HG03039 (cell line): ENCODE measurements at regions not wholly inside any gene's neighbourhood (a gene's known extent, or its start where the extent isn't known, plus 50 kb on each side); places are given as distances from the start of the nearest gene placed in this dataset.
"Not testable (repeated sequence)": the region's sequence is repeated elsewhere in the genome, so short reads cannot be mapped to it uniquely, and the experiment has no call there.

Experiments used
- ATAC-seq: cut with Tn5 transposase; IDR thresholded peaks from one replicate; pipeline ENCODE4 v1.9.1; 2021; ENCODE audit warnings: mild to moderate bottlenecking, moderate library complexity; ENCODE audit not compliant: unreplicated experiment

- no peak for ATAC-seq
These were observed 265.9 kb upstream of the CDYL start for GRCh38 chr6:4510317-4510716.

GRCh38 chr6:4509506-4509905, 266.7 kb upstream of the CDYL start:
- ATAC-seq: no peak

- no peak for ATAC-seq
These were observed 269.4 kb upstream of the CDYL start for GRCh38 chr6:4506792-4507191.

GRCh38 chr6:4506223-4506622, 270.0 kb upstream of the CDYL start:
- ATAC-seq: no peak

GRCh38 chr6:4504700-4505099, 271.5 kb upstream of the CDYL start:
- ATAC-seq: no peak

- no peak for ATAC-seq
These were observed 272.5 kb upstream of the CDYL start for GRCh38 chr6:4503700-4504099.

GRCh38 chr6:4496284-4496683, 279.9 kb upstream of the CDYL start:
- no peak for ATAC-seq

- ATAC-seq: no peak
These were observed 284.5 kb upstream of the CDYL start for GRCh38 chr6:4491501-4492260.

- no peak for ATAC-seq
These were observed 286.7 kb upstream of the CDYL start for GRCh38 chr6:4489538-4489937.

- ATAC-seq: no peak
These were observed 287.8 kb upstream of the CDYL start for GRCh38 chr6:4488389-4488788.

GRCh38 chr6:4487538-4487937, 288.7 kb upstream of the CDYL start:
- no peak for ATAC-seq

- no peak for ATAC-seq
These were observed 289.5 kb upstream of the CDYL start for GRCh38 chr6:4486568-4487315.

GRCh38 chr6:4485735-4486134, 290.5 kb upstream of the CDYL start:
- no peak for ATAC-seq

GRCh38 chr6:4482461-4482860, 293.7 kb upstream of the CDYL start:
- ATAC-seq: no peak

- no peak for ATAC-seq
These were observed 295.1 kb upstream of the CDYL start for GRCh38 chr6:4480788-4481735.

- ATAC-seq: no peak
These were observed 298.1 kb upstream of the CDYL start for GRCh38 chr6:4478098-4478497.

- ATAC-seq: no peak
These were observed 301.4 kb upstream of the CDYL start for GRCh38 chr6:4474810-4475209.

GRCh38 chr6:4472969-4473642, 303.1 kb upstream of the CDYL start:
- no peak for ATAC-seq

GRCh38 chr6:4472222-4472621, 304.0 kb upstream of the CDYL start:
- ATAC-seq: no peak

- ATAC-seq: not testable (repeated sequence)
These were observed 304.7 kb upstream of the CDYL start for GRCh38 chr6:4471515-4471914.

- ATAC-seq: no peak
These were observed 305.4 kb upstream of the CDYL start for GRCh38 chr6:4470698-4471210.
